SK-N-SH treated with all-trans-retinoic acid at 6 μM for 48 hours (cell line): ENCODE measurements at regions not wholly inside any gene's neighbourhood (a gene's known extent, or its start where the extent isn't known, plus 50 kb on each side); places are given as distances from the start of the nearest gene placed in this dataset.

Experiments used
- ATAC-seq: fragments of 200-7000 bp; cut with Tn5 transposase; 3 replicates; pipeline ENCODE4 v1.9.1; 2020; ENCODE audit warnings: mild to moderate bottlenecking, moderate library complexity
- ARNTL ChIP-seq: fragments of 450-650 bp; formaldehyde crosslinking; IDR thresholded peaks from 2 replicates; pipeline ENCODE4 v1.5.0; 2020; ENCODE audit warnings: low read depth, mild to moderate bottlenecking, moderate library complexity, borderline replicate concordance
- CSDC2 ChIP-seq: fragments of 250-450 bp; sonication (Bioruptor Pico); IDR thresholded peaks from 2 replicates; pipeline ENCODE4 v1.5.0; 2020; ENCODE audit warnings: mild to moderate bottlenecking, moderate library complexity
- CSRNP3 ChIP-seq: fragments of 250-450 bp; sonication (Bioruptor Pico); IDR thresholded peaks from 2 replicates; pipeline ENCODE4 v1.5.1; 2021; ENCODE audit warnings: mild to moderate bottlenecking, moderate library complexity
- ESRRG ChIP-seq: fragments of 250-450 bp; sonication (Bioruptor Pico); IDR thresholded peaks from 2 replicates; pipeline ENCODE4 v1.6.1; 2021; ENCODE audit warnings: mild to moderate bottlenecking
- GLIS3 ChIP-seq: fragments of 250-450 bp; sonication (Bioruptor Pico); IDR thresholded peaks from 2 replicates; pipeline ENCODE4 v1.5.0; 2020; ENCODE audit warnings: mild to moderate bottlenecking, moderate library complexity
- ISL1 ChIP-seq: fragments of 250-450 bp; sonication (Bioruptor Pico); IDR thresholded peaks from 2 replicates; pipeline ENCODE4 v2.1.2; 2022; ENCODE audit warnings: mild to moderate bottlenecking, moderate library complexity
- OSR1 ChIP-seq: fragments of 250-450 bp; sonication (Bioruptor Pico); IDR thresholded peaks from 2 replicates; pipeline ENCODE4 v1.8.0; 2022; ENCODE audit warnings: moderate library complexity, mild to moderate bottlenecking, inconsistent platforms
- PATZ1 ChIP-seq: fragments of 250-450 bp; sonication (Bioruptor Pico); IDR thresholded peaks from 2 replicates; pipeline ENCODE4 v1.8.0; 2020; ENCODE audit warnings: mild to moderate bottlenecking, moderate library complexity, borderline replicate concordance
- PPARA ChIP-seq: fragments of 250-450 bp; sonication (Bioruptor Pico); IDR thresholded peaks from 2 replicates; pipeline ENCODE4 v1.5.0; 2020; ENCODE audit warnings: mild to moderate bottlenecking, borderline replicate concordance
- RARB ChIP-seq: fragments of 250-450 bp; sonication (Bioruptor Pico); IDR thresholded peaks from 2 replicates; pipeline ENCODE4 v1.8.0; 2021; ENCODE audit warnings: mild to moderate bottlenecking, moderate library complexity
- SNAI2 ChIP-seq: fragments of 250-450 bp; sonication (Bioruptor Pico); IDR thresholded peaks from 2 replicates; pipeline ENCODE4 v1.5.0; 2020; ENCODE audit warnings: mild to moderate bottlenecking, moderate library complexity
- TCF4 ChIP-seq: fragments of 250-450 bp; sonication (Bioruptor Pico); IDR thresholded peaks from 2 replicates; pipeline ENCODE4 v1.8.0; 2021; ENCODE audit warnings: mild to moderate bottlenecking, moderate library complexity, borderline replicate concordance
- TOX ChIP-seq: fragments of 250-450 bp; sonication (Bioruptor Pico); IDR thresholded peaks from 2 replicates; pipeline ENCODE4 v1.8.0; 2021; ENCODE audit warnings: mild to moderate bottlenecking, moderate library complexity, borderline replicate concordance
- ZC3H10 ChIP-seq: fragments of 250-450 bp; sonication (Bioruptor Pico); IDR thresholded peaks from 2 replicates; pipeline ENCODE4 v1.5.1; 2021; ENCODE audit warnings: mild to moderate bottlenecking, moderate library complexity
- ZFP3 ChIP-seq: fragments of 250-450 bp; sonication (Bioruptor Pico); IDR thresholded peaks from 2 replicates; pipeline ENCODE4 v1.5.0; 2020; ENCODE audit warnings: mild to moderate bottlenecking, moderate library complexity
- ZFP30 ChIP-seq: fragments of 450-650 bp; formaldehyde crosslinking; IDR thresholded peaks from 2 replicates; pipeline ENCODE4 v1.5.0; 2022; ENCODE audit warnings: mild to moderate bottlenecking, moderate library complexity
- ZNF565 ChIP-seq: fragments of 450-650 bp; formaldehyde crosslinking; conservative IDR thresholded peaks from 2 replicates; pipeline ENCODE4 v1.5.0; 2020; ENCODE audit warnings: low read depth, mild to moderate bottlenecking, moderate library complexity
- ZNF70 ChIP-seq: fragments of 450-650 bp; formaldehyde crosslinking; IDR thresholded peaks from 2 replicates; pipeline ENCODE4 v1.5.0; 2020; ENCODE audit warnings: mild to moderate bottlenecking, moderate library complexity
- ZNF8 ChIP-seq: fragments of 450-650 bp; formaldehyde crosslinking; IDR thresholded peaks from 2 replicates; pipeline ENCODE4 v1.5.0; 2020; ENCODE audit warnings: mild to moderate bottlenecking, moderate library complexity
- TF ChIP-seq, protein P1 (sequence below): fragments of 250-450 bp; sonication (Bioruptor Pico); IDR thresholded peaks from 2 replicates; pipeline ENCODE4 v1.5.1; 2020; ENCODE audit warnings: low read depth, mild to moderate bottlenecking, moderate library complexity
- TF ChIP-seq, protein P2 (sequence below): fragments of 250-450 bp; sonication (Bioruptor Pico); IDR thresholded peaks from 2 replicates; pipeline ENCODE4 v1.5.0; 2020; ENCODE audit warnings: mild to moderate bottlenecking, moderate library complexity

- TF ChIP-seq CSDC2 (CRISPR knock-in tag) (no peak), CSRNP3 (CRISPR knock-in tag) (no peak), ZNF8 (no peak), GLIS3 (CRISPR knock-in tag) (no peak), PPARA (CRISPR knock-in tag) (no peak), ZNF565 (CRISPR knock-in tag) (no peak), ARNTL (CRISPR knock-in tag) (no peak), ZNF70 (CRISPR knock-in tag) (no peak), ZC3H10 (no peak), OSR1 (CRISPR knock-in tag) (no peak)
- TF ChIP-seq, protein P1, sequence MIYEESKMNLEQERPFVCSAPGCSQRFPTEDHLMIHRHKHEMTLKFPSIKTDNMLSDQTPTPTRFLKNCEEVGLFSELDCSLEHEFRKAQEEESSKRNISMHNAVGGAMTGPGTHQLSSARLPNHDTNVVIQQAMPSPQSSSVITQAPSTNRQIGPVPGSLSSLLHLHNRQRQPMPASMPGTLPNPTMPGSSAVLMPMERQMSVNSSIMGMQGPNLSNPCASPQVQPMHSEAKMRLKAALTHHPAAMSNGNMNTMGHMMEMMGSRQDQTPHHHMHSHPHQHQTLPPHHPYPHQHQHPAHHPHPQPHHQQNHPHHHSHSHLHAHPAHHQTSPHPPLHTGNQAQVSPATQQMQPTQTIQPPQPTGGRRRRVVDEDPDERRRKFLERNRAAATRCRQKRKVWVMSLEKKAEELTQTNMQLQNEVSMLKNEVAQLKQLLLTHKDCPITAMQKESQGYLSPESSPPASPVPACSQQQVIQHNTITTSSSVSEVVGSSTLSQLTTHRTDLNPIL (CRISPR knock-in tag) = no peak
- ATAC-seq = no peak
These were observed 431.2 kb downstream of the RPS24 start for GRCh38 chr10:78464856-78465267.

DNA sequence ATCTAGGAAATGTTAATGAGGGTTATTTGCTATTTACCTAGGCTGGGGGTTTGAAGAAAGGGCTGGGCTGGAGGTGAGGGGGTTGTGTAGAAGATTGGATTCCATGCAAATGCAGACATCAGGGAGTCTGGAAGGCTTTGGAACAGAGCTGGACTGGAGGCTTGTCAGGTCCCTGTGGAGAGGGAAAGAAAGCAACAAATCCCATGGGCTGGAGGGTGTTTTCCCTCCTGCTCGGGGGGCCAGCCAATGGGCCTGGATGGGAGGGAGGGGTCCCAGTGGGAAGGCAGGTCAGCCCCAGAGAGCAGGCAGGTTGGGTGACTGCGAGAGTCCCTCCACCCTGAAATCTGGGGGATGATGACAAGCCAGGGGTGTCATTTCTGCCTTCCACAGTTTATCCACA is 431.8 kb downstream of the RPS24 start:
- ATAC-seq = no peak
- TF ChIP-seq ZC3H10 = no peak
- no peak for TF ChIP-seq CSDC2 (CRISPR knock-in tag)
- no peak for TF ChIP-seq ISL1 (CRISPR knock-in tag)
- no peak for TF ChIP-seq ZNF8
- no peak for TF ChIP-seq CSRNP3 (CRISPR knock-in tag)
- TF ChIP-seq SNAI2 = no peak
- TF ChIP-seq ARNTL (CRISPR knock-in tag) = no peak
- no peak for TF ChIP-seq TCF4 (CRISPR knock-in tag)
- no peak for TF ChIP-seq ZNF70 (CRISPR knock-in tag)
- no peak for TF ChIP-seq ZFP30 (CRISPR knock-in tag)
- TF ChIP-seq, protein P1 (CRISPR knock-in tag) = no peak
- TF ChIP-seq TOX (CRISPR knock-in tag) = no peak
- no peak for TF ChIP-seq RARB (CRISPR knock-in tag)
- no peak for TF ChIP-seq ZNF565 (CRISPR knock-in tag)
- TF ChIP-seq, protein P2, sequence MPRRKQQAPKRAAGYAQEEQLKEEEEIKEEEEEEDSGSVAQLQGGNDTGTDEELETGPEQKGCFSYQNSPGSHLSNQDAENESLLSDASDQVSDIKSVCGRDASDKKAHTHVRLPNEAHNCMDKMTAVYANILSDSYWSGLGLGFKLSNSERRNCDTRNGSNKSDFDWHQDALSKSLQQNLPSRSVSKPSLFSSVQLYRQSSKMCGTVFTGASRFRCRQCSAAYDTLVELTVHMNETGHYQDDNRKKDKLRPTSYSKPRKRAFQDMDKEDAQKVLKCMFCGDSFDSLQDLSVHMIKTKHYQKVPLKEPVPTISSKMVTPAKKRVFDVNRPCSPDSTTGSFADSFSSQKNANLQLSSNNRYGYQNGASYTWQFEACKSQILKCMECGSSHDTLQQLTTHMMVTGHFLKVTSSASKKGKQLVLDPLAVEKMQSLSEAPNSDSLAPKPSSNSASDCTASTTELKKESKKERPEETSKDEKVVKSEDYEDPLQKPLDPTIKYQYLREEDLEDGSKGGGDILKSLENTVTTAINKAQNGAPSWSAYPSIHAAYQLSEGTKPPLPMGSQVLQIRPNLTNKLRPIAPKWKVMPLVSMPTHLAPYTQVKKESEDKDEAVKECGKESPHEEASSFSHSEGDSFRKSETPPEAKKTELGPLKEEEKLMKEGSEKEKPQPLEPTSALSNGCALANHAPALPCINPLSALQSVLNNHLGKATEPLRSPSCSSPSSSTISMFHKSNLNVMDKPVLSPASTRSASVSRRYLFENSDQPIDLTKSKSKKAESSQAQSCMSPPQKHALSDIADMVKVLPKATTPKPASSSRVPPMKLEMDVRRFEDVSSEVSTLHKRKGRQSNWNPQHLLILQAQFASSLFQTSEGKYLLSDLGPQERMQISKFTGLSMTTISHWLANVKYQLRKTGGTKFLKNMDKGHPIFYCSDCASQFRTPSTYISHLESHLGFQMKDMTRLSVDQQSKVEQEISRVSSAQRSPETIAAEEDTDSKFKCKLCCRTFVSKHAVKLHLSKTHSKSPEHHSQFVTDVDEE (CRISPR knock-in tag) = no peak
- no peak for TF ChIP-seq PPARA (CRISPR knock-in tag)
- no peak for TF ChIP-seq ESRRG (CRISPR knock-in tag)
- no peak for TF ChIP-seq GLIS3 (CRISPR knock-in tag)
- TF ChIP-seq ZFP3 = no peak
- no peak for TF ChIP-seq PATZ1
